Left ventricle myocardium inferior (tissue), 1 donor: ENCODE measurements at regions not wholly inside any gene's neighbourhood (a gene's known extent, or its start where the extent isn't known, plus 50 kb on each side); places are given as distances from the start of the nearest gene placed in this dataset.

Experiments
- DNase-seq: peaks from one replicate; pipeline ENCODE4 v3.0.0-alpha.2; 2020
- H3K27ac ChIP-seq: fragments of 200-600 bp; replicated peaks from 2 replicates; pipeline ENCODE4 v1.8.0; 2021
- H3K27me3 ChIP-seq: fragments of 200-600 bp; 2 replicates; pipeline ENCODE4 v1.8.0; 2021; ENCODE audit warnings: low read depth
- H3K36me3 ChIP-seq: fragments of 200-600 bp; 2 replicates; pipeline ENCODE4 v1.8.0; 2021
- H3K4me1 ChIP-seq: fragments of 200-600 bp; 2 replicates; pipeline ENCODE4 v1.8.0; 2021
- H3K4me3 ChIP-seq: fragments of 200-600 bp; 2 replicates; pipeline ENCODE4 v1.8.0; 2021; ENCODE audit warnings: mild to moderate bottlenecking, moderate library complexity
- H3K9me3 ChIP-seq: fragments of 200-600 bp; replicated peaks from 2 replicates; pipeline ENCODE4 v1.8.0; 2021
- CTCF ChIP-seq: fragments of 200-600 bp; IDR thresholded peaks from 2 replicates; pipeline ENCODE4 v1.8.0; 2021; ENCODE audit warnings: antibody characterized with exemption, mild to moderate bottlenecking, borderline replicate concordance
- intact Hi-C: fragments of 100-400 bp; cut with micrococcal nuclease; formaldehyde crosslinking; loops from one replicate; pipeline ENCODE4 v1.11.0; 2022
- donor health status: DM: no; HTN: yes; CAD: no; lungs with severe emphysema.

- Histone ChIP-seq H3K27ac (peak overlapping the region; percentile 30), H3K9me3 (no peaks in the 10 kb centered on the region), H3K36me3 (no peaks in the 10 kb centered on the region), H3K4me1 (no peaks in the 10 kb centered on the region), H3K27me3 (no peaks in the 10 kb centered on the region), H3K4me3 (no peak overlapping the region)
- DNase-seq = no peak
- intact Hi-C loops = no loop called here
- no peak for TF ChIP-seq CTCF
These were observed 160.9 kb upstream of the CDH5 start for GRCh38 chr16:66205287-66206231.

GRCh38 chr16:66204756-66205155 is 161.7 kb upstream of the CDH5 start:
- Histone ChIP-seq H3K27ac (no peak overlapping the region), H3K4me3 (no peak overlapping the region), H3K4me1 (no peaks in the 10 kb centered on the region), H3K27me3 (no peaks in the 10 kb centered on the region), H3K9me3 (no peaks in the 10 kb centered on the region), H3K36me3 (no peaks in the 10 kb centered on the region)
- no peak for DNase-seq
- no peak for TF ChIP-seq CTCF
- intact Hi-C loops = no loop called here

- Histone ChIP-seq H3K27me3 (no peaks in the 10 kb centered on the region), H3K4me3 (no peak overlapping the region), H3K36me3 (no peaks in the 10 kb centered on the region), H3K9me3 (no peaks in the 10 kb centered on the region), H3K27ac (no peak overlapping the region), H3K4me1 (no peaks in the 10 kb centered on the region)
- DNase-seq = no peak
- intact Hi-C loops = no loop called here
- no peak for TF ChIP-seq CTCF
These were observed 163.0 kb upstream of the CDH5 start for GRCh38 chr16:66203476-66203875.

GRCh38 chr16:66199189-66199588 is 167.3 kb upstream of the CDH5 start:
- TF ChIP-seq CTCF = no peak
- no peaks in the 10 kb centered on the region for H3K4me1 ChIP-seq
- no peaks in the 10 kb centered on the region for H3K9me3 ChIP-seq
- intact Hi-C loops = no loop called here
- no peak for DNase-seq
- no peak overlapping the region for H3K4me3 ChIP-seq
- no peaks in the 10 kb centered on the region for H3K36me3 ChIP-seq
- no peaks in the 10 kb centered on the region for H3K27me3 ChIP-seq
- H3K27ac ChIP-seq = no peak overlapping the region

GRCh38 chr16:66198641-66199040 is 167.8 kb upstream of the CDH5 start:
- no peak overlapping the region for H3K4me3 ChIP-seq
- H3K36me3 ChIP-seq = no peaks in the 10 kb centered on the region
- no peak overlapping the region for H3K27ac ChIP-seq
- no peaks in the 10 kb centered on the region for H3K27me3 ChIP-seq
- DNase-seq = no peak
- intact Hi-C loops = no loop called here
- H3K9me3 ChIP-seq = no peaks in the 10 kb centered on the region
- no peak for TF ChIP-seq CTCF
- H3K4me1 ChIP-seq = no peaks in the 10 kb centered on the region
